RPMI7951 (cell line): ENCODE measurements at regions not wholly inside any gene's neighbourhood (a gene's known extent, or its start where the extent isn't known, plus 50 kb on each side); places are given as distances from the start of the nearest gene placed in this dataset.
A peak's percentile ranks its signal among the peaks of the same experiment; 100 is the strongest.
"Not testable (repeated sequence)": the region's sequence is repeated elsewhere in the genome, so short reads cannot be mapped to it uniquely, and the experiment has no call there.

ENCODE experiments used
- DNase-seq: peaks from one replicate; pipeline ENCODE4 v3.0.0-alpha.2; 2012; ENCODE audit warnings: low read depth

DNA sequence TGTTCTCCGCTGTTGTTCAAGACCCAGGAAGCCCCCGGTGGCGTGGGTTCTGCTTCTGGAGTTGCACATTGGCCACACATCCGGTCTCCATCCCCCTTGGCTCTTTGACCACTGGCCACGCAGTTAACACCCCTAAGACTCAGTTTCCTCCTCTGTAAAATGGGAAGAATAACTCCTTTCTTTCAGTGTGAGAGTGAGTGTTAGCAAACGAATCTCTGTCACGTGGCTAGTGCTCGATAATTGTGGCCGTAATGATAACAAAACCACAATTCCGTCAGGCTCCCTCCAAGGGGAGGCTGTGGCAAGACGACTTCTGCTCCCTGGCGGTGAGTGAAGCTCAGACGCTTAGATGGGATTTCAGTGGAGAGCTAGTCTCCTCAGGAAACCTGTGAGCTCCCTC, 315.2 kb upstream of the B3GAT1 start:
- DNase-seq = no peak

GRCh38 chr11:134725716-134726639, 313.9 kb upstream of the B3GAT1 start:
- no peak for DNase-seq

- DNase-seq = no peak
Measured at GRCh38 chr11:134725211-134725610, 313.2 kb upstream of the B3GAT1 start.

DNA sequence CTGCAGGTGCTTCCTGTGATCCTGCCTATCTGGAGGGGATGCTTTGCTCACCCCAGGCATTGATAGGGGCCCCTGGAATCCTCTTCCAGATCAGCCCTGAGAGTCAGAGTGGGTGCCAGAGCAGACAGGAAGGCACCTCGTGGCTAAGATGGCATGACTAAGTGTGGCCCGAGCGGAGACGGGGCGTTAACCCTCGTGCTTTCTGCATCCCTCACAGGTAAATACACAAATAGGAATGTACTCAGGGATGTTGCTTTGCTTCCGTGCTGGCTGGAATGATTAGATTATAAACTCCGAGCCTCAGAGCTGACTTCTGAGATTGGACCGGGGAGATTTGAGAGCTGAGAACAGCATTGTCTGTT, 312.7 kb upstream of the B3GAT1 start:
- no peak for DNase-seq

- DNase-seq = no peak
Measured at GRCh38 chr11:134724106-134724778, 312.2 kb upstream of the B3GAT1 start.

GRCh38 chr11:134720691-134721070, 308.6 kb upstream of the B3GAT1 start:
- not testable (repeated sequence) for DNase-seq

DNA sequence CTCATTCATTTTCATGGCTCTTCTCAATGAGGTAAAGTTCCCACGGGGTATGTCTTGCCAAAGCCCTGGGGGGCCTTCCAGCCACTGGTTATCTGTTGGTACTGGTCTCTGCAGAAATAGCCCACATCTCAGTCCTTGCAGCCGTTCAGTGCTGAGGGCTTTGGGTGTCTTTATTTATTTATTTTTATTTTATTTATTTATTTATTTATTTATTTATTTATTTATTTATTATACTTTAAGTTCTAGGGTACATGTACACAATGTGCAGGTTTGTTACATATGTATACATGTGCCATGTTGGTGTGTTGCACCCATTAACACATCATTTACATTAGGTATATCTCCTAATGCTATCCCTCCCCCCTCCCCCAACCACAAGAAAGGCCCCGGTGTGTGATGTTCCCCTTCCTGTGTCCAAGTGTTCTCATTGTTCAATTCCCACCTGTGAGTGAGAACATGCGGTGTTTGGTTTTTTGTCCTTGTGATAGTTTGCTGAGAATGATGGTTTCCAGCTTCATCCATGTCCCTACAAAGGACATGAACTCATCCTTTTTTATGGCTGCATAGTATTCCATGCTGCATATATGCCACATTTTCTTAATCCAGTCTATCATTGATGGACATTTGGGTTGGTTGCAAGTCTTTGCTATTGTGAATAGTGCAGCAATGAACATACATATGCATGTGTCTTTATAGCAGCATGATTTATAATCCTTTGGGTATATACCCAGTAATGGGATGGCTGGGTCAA, 308.1 kb upstream of the B3GAT1 start:
- DNase-seq = not testable (repeated sequence)

DNA sequence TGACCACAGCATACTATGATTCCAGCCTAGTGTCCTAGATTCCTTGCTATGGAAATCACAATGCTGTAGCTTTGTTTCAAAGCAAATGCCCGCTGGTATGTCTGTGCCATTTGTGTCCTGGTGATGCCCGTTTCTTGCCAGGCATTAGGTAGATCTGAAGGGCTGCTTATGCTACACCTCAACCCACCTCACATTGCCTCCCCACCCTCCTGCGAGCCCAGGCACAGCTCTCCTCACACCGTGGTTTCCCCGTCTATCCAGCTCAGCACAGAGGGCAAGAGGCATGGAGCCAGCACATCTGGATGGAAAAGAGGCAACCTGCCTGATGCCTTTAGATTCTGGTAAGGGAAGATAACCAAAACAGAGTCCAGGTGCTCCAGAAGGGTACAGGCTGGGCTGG, 307.4 kb upstream of the B3GAT1 start:
- DNase-seq = no peak

- DNase-seq = no peak
Measured at GRCh38 chr11:134716582-134716981, 304.5 kb upstream of the B3GAT1 start.

GRCh38 chr11:134714021-134714656, 302.1 kb upstream of the B3GAT1 start:
- no peak for DNase-seq

- DNase-seq = no peak
Measured at GRCh38 chr11:134712228-134713145, 300.4 kb upstream of the B3GAT1 start.

- DNase-seq = no peak
Measured at GRCh38 chr11:134711588-134711987, 299.5 kb upstream of the B3GAT1 start.

- no peak for DNase-seq
Measured at GRCh38 chr11:134710861-134711407, 298.9 kb upstream of the B3GAT1 start.

GRCh38 chr11:134705858-134706257, 293.8 kb upstream of the B3GAT1 start:
- no peak for DNase-seq

DNA sequence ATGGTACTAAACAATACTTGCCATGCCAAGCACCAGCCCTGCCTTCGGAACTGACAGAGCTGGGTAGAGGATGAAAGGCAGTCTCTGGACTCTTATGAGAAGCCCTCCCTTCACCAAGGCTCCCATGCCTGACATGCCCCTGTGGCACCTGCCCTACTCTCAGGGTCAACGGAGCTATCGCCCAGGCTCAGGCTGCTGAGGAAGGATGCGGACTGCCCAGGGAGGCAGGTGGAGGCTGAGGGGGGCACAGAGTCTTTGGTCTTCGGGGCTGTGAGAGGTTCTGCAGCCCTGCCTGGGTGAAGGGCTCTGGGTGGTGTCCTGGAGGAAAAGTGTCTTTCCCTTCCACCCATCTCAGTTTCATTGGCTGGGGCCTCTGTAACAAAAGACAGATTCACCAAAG, 290.8 kb upstream of the B3GAT1 start:
- no peak for DNase-seq

- no peak for DNase-seq
Measured at GRCh38 chr11:134701564-134702165, 289.6 kb upstream of the B3GAT1 start.

DNA sequence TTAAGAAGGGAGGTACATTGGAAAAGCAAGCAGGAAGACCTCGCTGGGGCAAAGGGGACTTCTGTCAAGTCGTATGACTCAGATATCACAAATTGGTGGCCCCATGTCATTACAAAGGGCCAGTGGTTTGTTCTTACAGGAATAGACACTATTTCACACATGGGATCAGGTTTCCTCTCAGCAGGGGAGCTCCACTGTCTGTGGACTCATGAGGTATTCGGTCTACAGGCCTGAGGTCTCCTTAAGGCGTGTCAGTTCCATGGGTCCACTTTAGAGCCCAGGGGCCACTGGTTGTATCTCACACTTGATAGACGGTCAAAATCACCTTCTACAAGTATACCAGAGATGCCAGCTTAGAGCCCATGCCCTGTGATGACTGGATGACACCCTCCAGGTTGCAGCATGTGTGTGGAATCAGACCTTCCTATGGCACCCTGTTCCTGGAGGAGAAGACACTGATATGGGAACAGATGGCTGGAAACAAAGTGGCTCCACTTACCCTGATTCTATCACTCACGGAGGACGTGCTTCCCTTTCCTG, 288.1 kb upstream of the B3GAT1 start:
- DNase-seq = no peak

- DNase-seq = no peak
Measured at GRCh38 chr11:134696455-134696854, 284.4 kb upstream of the B3GAT1 start.

GRCh38 chr11:134691985-134692384, 279.9 kb upstream of the B3GAT1 start:
- DNase-seq = peak; percentile 22

DNA sequence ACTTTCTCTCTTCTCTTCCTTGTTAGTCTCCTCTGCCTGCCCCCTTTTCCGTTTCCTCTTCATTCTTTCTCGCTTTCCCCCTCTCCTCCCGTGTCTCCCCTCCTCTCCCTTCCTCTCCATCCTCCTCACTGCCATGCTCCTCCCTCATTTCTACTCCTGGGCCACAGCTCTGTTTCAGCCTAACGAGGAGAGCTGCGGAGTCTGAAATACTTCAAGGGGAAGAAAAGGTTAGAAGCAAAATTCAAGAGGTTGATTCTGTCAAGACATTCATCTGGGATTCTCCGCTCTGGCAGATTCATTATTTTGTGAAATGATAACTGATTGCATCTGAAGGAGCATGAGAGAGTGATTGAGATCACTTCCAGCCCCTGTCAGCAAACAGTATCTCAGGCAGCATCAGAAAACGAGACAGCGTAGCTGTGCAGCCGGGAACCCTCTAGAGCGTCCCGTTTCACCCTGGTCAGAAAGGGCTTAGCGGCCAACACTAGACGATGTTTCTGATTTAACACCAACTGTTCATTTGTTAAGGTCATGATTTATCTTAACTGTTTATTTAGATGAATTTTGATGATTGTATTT, 279.3 kb upstream of the B3GAT1 start:
- DNase-seq = no peak
